K562 (cell line): ENCODE measurements at regions not wholly inside any gene's neighbourhood (a gene's known extent, or its start where the extent isn't known, plus 50 kb on each side); places are given as distances from the start of the nearest gene placed in this dataset.

Experiments
- ATAC-seq: fragments of 200-7000 bp; cut with Tn5 transposase; 3 replicates; pipeline ENCODE4 v1.9.1; 2020; ENCODE audit warnings: moderate library complexity
- BruUV-seq: library from RNA; stranded (reverse); fragments of 400-500 nt; replicated peaks from 2 replicates; lab custom pipeline; 2021; lab: Mats Ljungman, UMichigan
- CTCF ChIA-PET: fragments of 300-600 bp; formaldehyde crosslinking; extraction: SDS; loops from one replicate; lab custom pipeline; 2021; ENCODE audit warnings: low intra/inter-chr PET ratio; lab: Yijun Ruan, JAX
- POLR2A ChIA-PET: fragments of 300-600, 350-650 bp; sonication (Branson Sonifier 250); formaldehyde crosslinking; extraction: SDS; loops from one replicate; lab custom pipeline; 2021; ENCODE audit warnings: antibody characterized with exemption, inconsistent platforms; lab: Yijun Ruan, JAX
- DNase-seq, 4 experiments: peaks; one replicate each; pipeline versions ENCODE4 v3.0.0 to v3.0.0-alpha.2; 2011 to 2018; ENCODE audit warnings: low spot score in 3 of 4, mixed read lengths in 3 of 4; ENCODE audit errors: extremely low read depth in 1 of 4
- FAIRE-seq: peaks from 2 replicates; lab custom pipeline; 2011; peaks lifted over from hg19 to GRCh38; lab: Jason Lieb, UNC
- H2AFZ ChIP-seq: 2 replicates; pipeline ENCODE4 v1.6.0; 2011; ENCODE audit warnings: low read depth, low read length, control low read depth, inconsistent platforms
- H3K27ac ChIP-seq: fragments of 200-600 bp; 3 replicates; pipeline ENCODE4 v1.8.0; 2011; ENCODE audit warnings: low read depth, mild to moderate bottlenecking, control low read depth, inconsistent platforms, low read length, moderate library complexity, mixed read lengths; ENCODE audit errors: extremely low read depth
- H3K27me3 ChIP-seq, 2 experiments: fragments of 300-600 bp in 1 of 2; 2 replicates in 1 of 2; 3 replicates in 1 of 2; pipeline versions ENCODE4 v1.6.0 to v1.8.0; 2011; ENCODE audit warnings: inconsistent platforms in 2 of 2, low read length in 2 of 2, mild to moderate bottlenecking in 1 of 2, mixed read lengths in 1 of 2, moderate library complexity in 1 of 2; ENCODE audit not compliant: control insufficient read depth in 2 of 2, insufficient read depth in 2 of 2
- H3K36me3 ChIP-seq: fragments of 300-600 bp; 3 replicates; pipeline ENCODE4 v1.8.0; 2011; ENCODE audit warnings: mild to moderate bottlenecking, low read length, inconsistent platforms; ENCODE audit not compliant: control insufficient read depth, insufficient read depth
- H3K4me1 ChIP-seq, 2 experiments: fragments of 200-600 bp in 1 of 2; replicated peaks in 1 of 2; 2 replicates in 1 of 2; 3 replicates in 1 of 2; pipeline versions ENCODE4 v1.5.1 to v1.8.0; 2011; ENCODE audit warnings: inconsistent platforms in 2 of 2, low read length in 2 of 2, mild to moderate bottlenecking in 1 of 2, mixed read lengths in 1 of 2, moderate library complexity in 1 of 2; ENCODE audit not compliant: control insufficient read depth in 2 of 2, insufficient read depth in 2 of 2
- H3K4me2 ChIP-seq: 2 replicates; pipeline ENCODE4 v1.6.1; 2011; ENCODE audit warnings: low read length, control low read depth, inconsistent platforms, mixed read lengths; ENCODE audit not compliant: insufficient read depth
- H3K4me3 ChIP-seq: fragments of 200-600 bp; sonication (generic), shearing (Covaris generic); 2 replicates; pipeline ENCODE4 v1.5.1; 2016; ENCODE audit warnings: control low read depth, inconsistent platforms
- H3K79me2 ChIP-seq: fragments of 200-600 bp; 3 replicates; pipeline ENCODE4 v1.8.0; 2011; ENCODE audit warnings: low read length, inconsistent platforms; ENCODE audit not compliant: control insufficient read depth, insufficient read depth
- H3K9ac ChIP-seq, 2 experiments: 2 replicates each; pipeline versions ENCODE4 v1.6.0 to v1.6.1; 2011; ENCODE audit warnings: low read depth in 2 of 2, low read length in 2 of 2, control low read depth in 1 of 2, inconsistent platforms in 1 of 2, mild to moderate bottlenecking in 1 of 2, mixed read lengths in 1 of 2; ENCODE audit not compliant: insufficient read depth in 1 of 2
- H3K9me1 ChIP-seq: one replicate; pipeline ENCODE4 v1.6.0; 2011; ENCODE audit warnings: inconsistent platforms, mild to moderate bottlenecking, low read length, moderate library complexity; ENCODE audit not compliant: control insufficient read depth, insufficient read depth
- H3K9me3 ChIP-seq: replicated peaks from 2 replicates; pipeline ENCODE4 v1.5.1; 2011; ENCODE audit warnings: low read depth, low read length, inconsistent platforms; ENCODE audit not compliant: control insufficient read depth, insufficient read depth
- H4K20me1 ChIP-seq: replicated peaks from 2 replicates; pipeline ENCODE4 v1.6.1; 2011; ENCODE audit warnings: low read length, inconsistent platforms, mixed read lengths; ENCODE audit not compliant: control insufficient read depth, insufficient read depth
- BRF1 ChIP-seq: IDR thresholded peaks from 3 replicates; pipeline ENCODE4 v1.6.1; 2011; ENCODE audit warnings: borderline replicate concordance, mild to moderate bottlenecking; ENCODE audit not compliant: insufficient read length; ENCODE audit errors: extremely low read depth
- FUS ChIP-seq: fragments of 200-400 bp; formaldehyde crosslinking; optimal IDR thresholded peaks from 2 replicates; pipeline ENCODE3; 2017; ENCODE audit warnings: low read depth, low read length
- IFI16 ChIP-seq: fragments of 250-450 bp; sonication (Bioruptor Pico); IDR thresholded peaks from 2 replicates; pipeline ENCODE4 v2.1.2; 2022; ENCODE audit warnings: mild to moderate bottlenecking, inconsistent platforms
- MBD2 ChIP-seq: sonication (generic); IDR thresholded peaks from 2 replicates; pipeline ENCODE4 v1.6.1; 2016; ENCODE audit warnings: low read depth, borderline replicate concordance
- NCOA6 ChIP-seq: fragments of 450-650 bp; IDR thresholded peaks from 2 replicates; pipeline ENCODE4 v1.6.1; 2017; ENCODE audit warnings: mild to moderate bottlenecking
- PTRF ChIP-seq: fragments of 450-650 bp; IDR thresholded peaks from 2 replicates; pipeline ENCODE4 v1.6.1; 2016; ENCODE audit warnings: mild to moderate bottlenecking, missing genetic modification characterization, missing compliant biosample characterization
- ZNF217 ChIP-seq: sonication (generic); formaldehyde crosslinking; IDR thresholded peaks from 2 replicates; pipeline ENCODE4 v1.8.0; 2022; ENCODE audit warnings: mild to moderate bottlenecking, missing genetic modification reagents
- ZNF561 ChIP-seq: fragments of 450-650 bp; formaldehyde crosslinking; conservative IDR thresholded peaks from 2 replicates; pipeline ENCODE4 v1.4.0; 2020; ENCODE audit warnings: mild to moderate bottlenecking, moderate library complexity
- WGBS: fragments of 100-300 bp; shearing (Covaris generic); methylation state at CpG from one replicate; pipeline ENCODE4 v1.1.6; 2016; ENCODE audit warnings: low coverage, mixed read lengths; ENCODE audit not compliant: insufficient coverage; ENCODE audit errors: missing lambda C conversion rate; 5-methylcytosine and 5-hydroxymethylcytosine counted together
- in situ Hi-C: fragments of 300-500 bp; cut with MboI; formaldehyde crosslinking; loops from 4 replicates; pipeline ENCODE4 v1.15.0; 2018; ENCODE audit warnings: inconsistent platforms, mixed read lengths
- intact Hi-C: fragments of 100-400 bp; cut with micrococcal nuclease; formaldehyde crosslinking; loops from 2 replicates; pipeline ENCODE4 v1.14.2; 2022
- TF ChIP-seq, protein P1 (sequence below): fragments of 450-650 bp; IDR thresholded peaks from 2 replicates; pipeline ENCODE4 v1.6.1; 2016; ENCODE audit warnings: low read depth
- TF ChIP-seq, protein P2 (sequence below): fragments of 250-450 bp; sonication (Bioruptor Pico); IDR thresholded peaks from 2 replicates; pipeline ENCODE4 v1.4.0; 2020; ENCODE audit warnings: borderline replicate concordance
- TF ChIP-seq, protein P3 (sequence below): IDR thresholded peaks from 2 replicates; pipeline ENCODE4 v1.6.1; 2011; ENCODE audit not compliant: insufficient read length; ENCODE audit errors: extremely low read depth

DNA sequence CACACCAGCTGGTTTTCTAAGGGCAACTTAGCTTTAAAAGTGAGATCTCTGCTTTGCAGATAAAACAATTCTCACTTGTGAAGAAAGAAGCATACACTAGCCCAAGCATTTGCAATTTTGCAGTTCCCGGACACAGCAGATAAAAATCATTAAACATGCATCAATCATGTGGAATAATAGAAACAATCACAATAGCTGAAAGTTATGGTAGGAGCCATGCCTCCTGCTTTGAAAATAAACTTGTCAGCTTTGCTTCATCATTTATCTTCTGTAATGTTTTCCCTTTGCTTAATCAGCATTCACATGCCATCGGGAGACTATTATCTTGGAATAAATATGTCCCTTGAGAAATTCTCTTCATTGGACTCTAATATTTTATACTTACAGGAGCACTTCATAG lies 60.3 kb upstream of the DAB2 start:
- BruUV-seq: no TSS peak
- Histone ChIP-seq H3K9me3 (no peaks in the 10 kb centered on the region), H3K79me2 (no peaks in the 10 kb centered on the region), H2AFZ (no peak overlapping the region), H3K4me3 (no peak overlapping the region), H3K4me2 (no peak overlapping the region), H3K27me3 (no peaks in the 10 kb centered on the region), H3K4me1 (no peaks in the 10 kb centered on the region), H3K36me3 (no peaks in the 10 kb centered on the region), H3K9me1 (no peaks in the 10 kb centered on the region), H3K9ac (no peak overlapping the region), H3K27ac (no peak overlapping the region), H4K20me1 (no peaks in the 10 kb centered on the region)
- no peak for ATAC-seq
- CTCF ChIA-PET: no interaction called here
- FAIRE-seq: no peak
- no peak for DNase-seq
- intact Hi-C loops: no loop called here
- POLR2A ChIA-PET: interaction anchor here (1.0 kb wide), 1 partner anchor 15 kb away, joined by 3 read pairs; no protein-coding TSS in a partner anchor
- in situ Hi-C loops: no loop called here
- WGBS: 3% methylated on average over 2 of the region's 2 CpGs
- TF ChIP-seq ZNF217 (CRISPR knock-in tag) (no peak), MBD2 (no peak), IFI16 (CRISPR knock-in tag) (no peak), PTRF (tag) (no peak), FUS (no peak), ZNF561 (CRISPR knock-in tag) (no peak), BRF1 (no peak), NCOA6 (no peak)
- TF ChIP-seq, protein P1, sequence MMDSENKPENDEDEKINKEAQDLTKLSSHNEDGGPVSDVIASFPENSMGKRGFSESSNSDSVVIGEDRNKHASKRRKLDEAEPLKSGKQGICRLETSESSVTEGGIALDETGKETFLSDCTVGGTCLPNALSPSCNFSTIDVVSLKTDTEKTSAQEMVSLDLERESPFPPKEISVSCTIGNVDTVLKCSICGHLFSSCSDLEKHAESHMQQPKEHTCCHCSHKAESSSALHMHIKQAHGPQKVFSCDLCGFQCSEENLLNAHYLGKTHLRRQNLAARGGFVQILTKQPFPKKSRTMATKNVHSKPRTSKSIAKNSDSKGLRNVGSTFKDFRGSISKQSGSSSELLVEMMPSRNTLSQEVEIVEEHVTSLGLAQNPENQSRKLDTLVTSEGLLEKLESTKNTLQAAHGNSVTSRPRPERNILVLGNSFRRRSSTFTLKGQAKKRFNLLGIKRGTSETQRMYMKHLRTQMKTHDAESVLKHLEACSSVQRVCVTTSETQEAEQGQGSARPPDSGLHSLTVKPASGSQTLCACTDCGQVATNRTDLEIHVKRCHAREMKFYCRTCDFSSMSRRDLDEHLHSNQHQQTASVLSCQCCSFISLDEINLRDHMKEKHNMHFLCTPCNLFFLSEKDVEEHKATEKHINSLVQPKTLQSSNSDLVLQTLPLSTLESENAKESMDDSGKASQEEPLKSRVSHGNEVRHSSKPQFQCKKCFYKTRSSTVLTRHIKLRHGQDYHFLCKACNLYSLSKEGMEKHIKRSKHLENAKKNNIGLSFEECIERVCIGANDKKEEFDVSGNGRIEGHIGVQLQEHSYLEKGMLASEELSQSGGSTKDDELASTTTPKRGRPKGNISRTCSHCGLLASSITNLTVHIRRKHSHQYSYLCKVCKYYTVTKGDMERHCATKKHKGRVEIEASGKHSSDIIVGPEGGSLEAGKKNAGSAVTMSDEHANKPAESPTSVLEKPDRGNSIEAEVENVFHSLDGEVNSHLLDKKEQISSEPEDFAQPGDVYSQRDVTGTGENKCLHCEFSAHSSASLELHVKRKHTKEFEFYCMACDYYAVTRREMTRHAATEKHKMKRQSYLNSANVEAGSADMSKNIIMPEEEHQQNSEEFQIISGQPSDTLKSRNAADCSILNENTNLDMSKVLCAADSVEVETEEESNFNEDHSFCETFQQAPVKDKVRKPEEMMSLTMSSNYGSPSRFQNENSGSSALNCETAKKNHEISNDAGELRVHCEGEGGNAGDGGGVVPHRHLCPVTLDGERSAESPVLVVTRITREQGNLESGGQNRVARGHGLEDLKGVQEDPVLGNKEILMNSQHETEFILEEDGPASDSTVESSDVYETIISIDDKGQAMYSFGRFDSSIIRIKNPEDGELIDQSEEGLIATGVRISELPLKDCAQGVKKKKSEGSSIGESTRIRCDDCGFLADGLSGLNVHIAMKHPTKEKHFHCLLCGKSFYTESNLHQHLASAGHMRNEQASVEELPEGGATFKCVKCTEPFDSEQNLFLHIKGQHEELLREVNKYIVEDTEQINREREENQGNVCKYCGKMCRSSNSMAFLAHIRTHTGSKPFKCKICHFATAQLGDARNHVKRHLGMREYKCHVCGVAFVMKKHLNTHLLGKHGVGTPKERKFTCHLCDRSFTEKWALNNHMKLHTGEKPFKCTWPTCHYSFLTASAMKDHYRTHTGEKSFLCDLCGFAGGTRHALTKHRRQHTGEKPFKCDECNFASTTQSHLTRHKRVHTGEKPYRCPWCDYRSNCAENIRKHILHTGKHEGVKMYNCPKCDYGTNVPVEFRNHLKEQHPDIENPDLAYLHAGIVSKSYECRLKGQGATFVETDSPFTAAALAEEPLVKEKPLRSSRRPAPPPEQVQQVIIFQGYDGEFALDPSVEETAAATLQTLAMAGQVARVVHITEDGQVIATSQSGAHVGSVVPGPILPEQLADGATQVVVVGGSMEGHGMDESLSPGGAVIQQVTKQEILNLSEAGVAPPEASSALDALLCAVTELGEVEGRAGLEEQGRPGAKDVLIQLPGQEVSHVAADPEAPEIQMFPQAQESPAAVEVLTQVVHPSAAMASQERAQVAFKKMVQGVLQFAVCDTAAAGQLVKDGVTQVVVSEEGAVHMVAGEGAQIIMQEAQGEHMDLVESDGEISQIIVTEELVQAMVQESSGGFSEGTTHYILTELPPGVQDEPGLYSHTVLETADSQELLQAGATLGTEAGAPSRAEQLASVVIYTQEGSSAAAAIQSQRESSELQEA: no peak
- TF ChIP-seq, protein P2, sequence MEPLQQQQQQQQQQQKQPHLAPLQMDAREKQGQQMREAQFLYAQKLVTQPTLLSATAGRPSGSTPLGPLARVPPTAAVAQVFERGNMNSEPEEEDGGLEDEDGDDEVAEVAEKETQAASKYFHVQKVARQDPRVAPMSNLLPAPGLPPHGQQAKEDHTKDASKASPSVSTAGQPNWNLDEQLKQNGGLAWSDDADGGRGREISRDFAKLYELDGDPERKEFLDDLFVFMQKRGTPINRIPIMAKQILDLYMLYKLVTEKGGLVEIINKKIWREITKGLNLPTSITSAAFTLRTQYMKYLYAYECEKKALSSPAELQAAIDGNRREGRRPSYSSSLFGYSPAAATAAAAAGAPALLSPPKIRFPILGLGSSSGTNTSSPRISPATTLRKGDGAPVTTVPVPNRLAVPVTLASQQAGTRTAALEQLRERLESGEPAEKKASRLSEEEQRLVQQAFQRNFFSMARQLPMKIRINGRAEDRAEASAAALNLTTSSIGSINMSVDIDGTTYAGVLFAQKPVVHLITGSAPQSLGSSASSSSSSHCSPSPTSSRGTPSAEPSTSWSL (CRISPR knock-in tag): no peak
- TF ChIP-seq, protein P3, sequence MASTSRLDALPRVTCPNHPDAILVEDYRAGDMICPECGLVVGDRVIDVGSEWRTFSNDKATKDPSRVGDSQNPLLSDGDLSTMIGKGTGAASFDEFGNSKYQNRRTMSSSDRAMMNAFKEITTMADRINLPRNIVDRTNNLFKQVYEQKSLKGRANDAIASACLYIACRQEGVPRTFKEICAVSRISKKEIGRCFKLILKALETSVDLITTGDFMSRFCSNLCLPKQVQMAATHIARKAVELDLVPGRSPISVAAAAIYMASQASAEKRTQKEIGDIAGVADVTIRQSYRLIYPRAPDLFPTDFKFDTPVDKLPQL: no peak
